GM19324 (cell line): ENCODE measurements at regions not wholly inside any gene's neighbourhood (a gene's known extent, or its start where the extent isn't known, plus 50 kb on each side); places are given as distances from the start of the nearest gene placed in this dataset.

Experiments
- ATAC-seq: cut with Tn5 transposase; IDR thresholded peaks from one replicate; pipeline ENCODE4 v1.9.1; 2021; ENCODE audit warnings: mild to moderate bottlenecking, moderate library complexity; ENCODE audit not compliant: unreplicated experiment, low FRiP score

- ATAC-seq = no peak
Observed at GRCh38 chr12:76702946-76703345, 61.0 kb upstream of the ZDHHC17 start.

- no peak for ATAC-seq
Observed at GRCh38 chr12:76704693-76705092, 59.2 kb upstream of the ZDHHC17 start.

- ATAC-seq = no peak
Observed at GRCh38 chr12:76706101-76706500, 57.8 kb upstream of the ZDHHC17 start.

- ATAC-seq = no peak
Observed at GRCh38 chr12:76706761-76707160, 57.2 kb upstream of the ZDHHC17 start.

GRCh38 chr12:76707772-76708171 is 56.1 kb upstream of the ZDHHC17 start:
- ATAC-seq = no peak

- no peak for ATAC-seq
Observed at GRCh38 chr12:76708296-76708695, 55.6 kb upstream of the ZDHHC17 start.

GRCh38 chr12:76711241-76711640 is 52.7 kb upstream of the ZDHHC17 start:
- no peak for ATAC-seq

- ATAC-seq = no peak
Observed at GRCh38 chr12:76713130-76713529, 50.8 kb upstream of the ZDHHC17 start.

- ATAC-seq = no peak
Observed at GRCh38 chr12:76713986-76714385, 49.9 kb upstream of the ZDHHC17 start.
